K562 (cell line): ENCODE measurements at regions not wholly inside any gene's neighbourhood (a gene's known extent, or its start where the extent isn't known, plus 50 kb on each side); places are given as distances from the start of the nearest gene placed in this dataset.

Experiments
- ATF7 ChIP-seq: fragments of 450-650 bp; IDR thresholded peaks from 2 replicates; pipeline ENCODE4 v1.7.1; 2014; ENCODE audit warnings: mild to moderate bottlenecking, moderate library complexity
- CTCF ChIP-seq, 3 experiments: IDR thresholded peaks in 2 of 3; conservative IDR thresholded peaks in 1 of 3; 2 replicates each; pipeline ENCODE4 v1.5.1; 2011 to 2012; ENCODE audit warnings: low read length in 3 of 3, mild to moderate bottlenecking in 3 of 3, control low read depth in 2 of 3, improper control_type of control experiment in 1 of 3, inconsistent platforms in 1 of 3, low read depth in 1 of 3, mixed read lengths in 1 of 3, moderate library complexity in 1 of 3; ENCODE audit not compliant: insufficient read depth in 2 of 3
- FOXM1 ChIP-seq, 2 experiments: fragments of 450-650 bp in 1 of 2; sonication (generic) in 1 of 2; formaldehyde crosslinking in 1 of 2; IDR thresholded peaks; 2 replicates each; pipeline versions ENCODE4 v1.6.1 to v1.9.0; 2017 to 2022; ENCODE audit warnings: low read depth in 2 of 2, mild to moderate bottlenecking in 2 of 2, missing genetic modification reagents in 1 of 2, moderate library complexity in 1 of 2
- HDAC6 ChIP-seq: IDR thresholded peaks from 2 replicates; pipeline ENCODE4 v1.6.1; 2012; ENCODE audit warnings: low read depth, mild to moderate bottlenecking, control low read depth, inconsistent platforms, low read length, moderate library complexity
- PKNOX1 ChIP-seq: fragments of 450-650 bp; IDR thresholded peaks from 2 replicates; pipeline ENCODE4 v1.6.1; 2016
- POLR2A ChIP-seq: fragments of 450-650 bp; conservative IDR thresholded peaks from 2 replicates; pipeline ENCODE4 v1.6.1; 2016
- POU5F1 ChIP-seq: fragments of 150-350 bp; IDR thresholded peaks from 2 replicates; pipeline ENCODE4 v1.6.1; 2014; ENCODE audit warnings: borderline replicate concordance, low read length, low read depth, mild to moderate bottlenecking; ENCODE audit not compliant: partially characterized antibody
- PTBP1 ChIP-seq: fragments of 200-400 bp; formaldehyde crosslinking; IDR thresholded peaks from 2 replicates; pipeline ENCODE4 v1.6.1; 2017; ENCODE audit warnings: low read depth, low read length
- RCOR1 ChIP-seq, 2 experiments: IDR thresholded peaks; 2 replicates each; pipeline ENCODE4 v1.6.1; 2012; ENCODE audit warnings: low read depth in 2 of 2, low read length in 2 of 2, borderline replicate concordance in 1 of 2, improper control_type of control experiment in 1 of 2
- SMAD1 ChIP-seq: fragments of 150-350 bp; IDR thresholded peaks from 2 replicates; pipeline ENCODE4 v1.6.1; 2014; ENCODE audit warnings: low read length, low read depth; ENCODE audit not compliant: partially characterized antibody
- SMARCB1 ChIP-seq: IDR thresholded peaks from 2 replicates; pipeline ENCODE4 v1.6.1; 2011; ENCODE audit warnings: improper control_type of control experiment, low read depth; ENCODE audit not compliant: insufficient read length
- SREBF1 ChIP-seq: fragments of 150-350 bp; IDR thresholded peaks from 2 replicates; pipeline ENCODE4 v1.6.1; 2014; ENCODE audit warnings: antibody characterized with exemption, low read depth, low read length, borderline replicate concordance

- TF ChIP-seq HDAC6: no peak
- TF ChIP-seq SMAD1: no peak
- TF ChIP-seq PTBP1: no peak
- no peak for TF ChIP-seq ATF7
- no peak for TF ChIP-seq FOXM1 (IDR thresholded peaks at IDR 0.05; ENCODE audit: low read depth)
- no peak for TF ChIP-seq FOXM1 (CRISPR knock-in tag; IDR thresholded peaks at IDR 0.05; ENCODE audit: low read depth)
- TF ChIP-seq PKNOX1: no peak
- TF ChIP-seq RCOR1 (IDR thresholded peaks at IDR 0.05; ENCODE audit: borderline replicate concordance in 1 of 2, low read depth in 2 of 2, low read length in 2 of 2): no peak
- no peak for TF ChIP-seq CTCF (IDR thresholded peaks at IDR 0.05 in 2 of 3, conservative IDR thresholded peaks at IDR 0.05 in 1 of 3; ENCODE audit: insufficient read depth in 2 of 3, low read depth in 1 of 3, low read length in 3 of 3)
- TF ChIP-seq POU5F1: no peak
- no peak for TF ChIP-seq SMARCB1
- TF ChIP-seq SREBF1: no peak
- no peak for TF ChIP-seq POLR2A
Observed at GRCh38 chr4:136281307-136281706, 1251.0 kb downstream of the PCDH18 start.
